NB4 (cell line): ENCODE measurements at regions not wholly inside any gene's neighbourhood (a gene's known extent, or its start where the extent isn't known, plus 50 kb on each side); places are given as distances from the start of the nearest gene placed in this dataset.

Source experiments
- POLR2A ChIP-seq: IDR thresholded peaks from 2 replicates; pipeline ENCODE4 v1.6.1; 2011; ENCODE audit warnings: mild to moderate bottlenecking; ENCODE audit not compliant: insufficient read length; ENCODE audit errors: extremely low read depth
- TF ChIP-seq, protein P1 (sequence below): IDR thresholded peaks from one replicate; pipeline ENCODE4 v1.5.1; 2012; ENCODE audit warnings: low read depth, low read length

DNA sequence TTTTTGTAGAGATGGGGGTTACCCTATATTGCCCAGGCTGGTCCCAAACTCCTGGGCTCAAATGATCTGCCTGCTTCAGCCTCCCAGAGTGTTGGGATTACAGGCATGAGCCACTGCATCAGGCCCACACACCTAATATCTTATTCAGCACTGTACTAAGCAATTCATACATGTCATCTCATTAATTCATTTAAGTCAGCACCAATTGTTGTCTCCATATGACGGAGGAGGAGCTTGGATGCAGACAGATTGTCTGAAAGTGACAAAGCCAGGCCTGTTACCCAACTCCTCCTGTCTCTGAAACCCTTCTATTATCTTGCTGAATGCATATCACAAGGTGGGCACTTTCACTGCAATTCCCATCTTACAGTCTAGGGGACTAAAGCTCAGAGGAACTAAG lies 57.5 kb upstream of the ALX4 start:
- TF ChIP-seq, protein P1, sequence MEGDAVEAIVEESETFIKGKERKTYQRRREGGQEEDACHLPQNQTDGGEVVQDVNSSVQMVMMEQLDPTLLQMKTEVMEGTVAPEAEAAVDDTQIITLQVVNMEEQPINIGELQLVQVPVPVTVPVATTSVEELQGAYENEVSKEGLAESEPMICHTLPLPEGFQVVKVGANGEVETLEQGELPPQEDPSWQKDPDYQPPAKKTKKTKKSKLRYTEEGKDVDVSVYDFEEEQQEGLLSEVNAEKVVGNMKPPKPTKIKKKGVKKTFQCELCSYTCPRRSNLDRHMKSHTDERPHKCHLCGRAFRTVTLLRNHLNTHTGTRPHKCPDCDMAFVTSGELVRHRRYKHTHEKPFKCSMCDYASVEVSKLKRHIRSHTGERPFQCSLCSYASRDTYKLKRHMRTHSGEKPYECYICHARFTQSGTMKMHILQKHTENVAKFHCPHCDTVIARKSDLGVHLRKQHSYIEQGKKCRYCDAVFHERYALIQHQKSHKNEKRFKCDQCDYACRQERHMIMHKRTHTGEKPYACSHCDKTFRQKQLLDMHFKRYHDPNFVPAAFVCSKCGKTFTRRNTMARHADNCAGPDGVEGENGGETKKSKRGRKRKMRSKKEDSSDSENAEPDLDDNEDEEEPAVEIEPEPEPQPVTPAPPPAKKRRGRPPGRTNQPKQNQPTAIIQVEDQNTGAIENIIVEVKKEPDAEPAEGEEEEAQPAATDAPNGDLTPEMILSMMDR: no peak
- TF ChIP-seq POLR2A: no peak
